ENCODE measurements at regions not wholly inside any gene's neighbourhood (a gene's known extent, or its start where the extent isn't known, plus 50 kb on each side); places are given as distances from the start of the nearest gene placed in this dataset.
A peak's percentile ranks its signal among the peaks of the same experiment; 100 is the strongest.

DNA sequence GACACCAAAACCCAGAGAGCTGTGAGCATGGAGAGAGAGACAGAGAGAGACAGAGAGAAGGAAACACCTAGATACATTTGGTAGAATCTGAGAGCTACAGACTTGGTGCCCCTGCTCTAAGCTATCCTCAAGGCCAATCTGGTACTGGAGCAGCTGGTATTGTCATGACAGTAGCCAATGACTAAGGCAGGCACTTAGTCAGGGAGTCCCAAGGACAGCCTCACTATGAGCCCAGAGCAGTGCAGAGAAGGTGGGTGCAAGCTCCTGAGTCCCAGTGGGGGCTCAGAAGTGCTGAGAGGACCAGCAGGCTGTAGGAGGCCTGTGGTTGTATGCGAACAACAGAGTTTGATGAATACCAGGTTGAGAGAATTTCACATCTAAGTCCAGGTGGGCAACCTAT is 300.4 kb upstream of the ZNF608 start:
- no peak for DNase-seq (ENCODE audit: low read depth in 1 of 2, low spot score in 2 of 2)
- Histone ChIP-seq H3K9me3 (replicated peaks) (no peaks in the 10 kb centered on the region), H3K4me3 (no peak overlapping the region), H3K36me3 (no peaks in the 10 kb centered on the region), H3K27ac (no peak overlapping the region), H3K4me1 (replicated peaks) (peaks cover 39% of the 10 kb centered on the region), H3K27me3 (replicated peaks) (no peaks in the 10 kb centered on the region)

- H3K4me1 ChIP-seq (replicated peaks): peaks cover 29% of the 10 kb centered on the region
- no peak overlapping the region for H3K4me3 ChIP-seq
- no peaks in the 10 kb centered on the region for H3K9me3 ChIP-seq (replicated peaks)
- no peak for DNase-seq (ENCODE audit: low read depth in 1 of 2, low spot score in 2 of 2)
- H3K36me3 ChIP-seq: no peaks in the 10 kb centered on the region
- no peak overlapping the region for H3K27ac ChIP-seq
- no peaks in the 10 kb centered on the region for H3K27me3 ChIP-seq (replicated peaks)
These were observed 301.4 kb upstream of the ZNF608 start for GRCh38 chr5:125047871-125048270.

DNA sequence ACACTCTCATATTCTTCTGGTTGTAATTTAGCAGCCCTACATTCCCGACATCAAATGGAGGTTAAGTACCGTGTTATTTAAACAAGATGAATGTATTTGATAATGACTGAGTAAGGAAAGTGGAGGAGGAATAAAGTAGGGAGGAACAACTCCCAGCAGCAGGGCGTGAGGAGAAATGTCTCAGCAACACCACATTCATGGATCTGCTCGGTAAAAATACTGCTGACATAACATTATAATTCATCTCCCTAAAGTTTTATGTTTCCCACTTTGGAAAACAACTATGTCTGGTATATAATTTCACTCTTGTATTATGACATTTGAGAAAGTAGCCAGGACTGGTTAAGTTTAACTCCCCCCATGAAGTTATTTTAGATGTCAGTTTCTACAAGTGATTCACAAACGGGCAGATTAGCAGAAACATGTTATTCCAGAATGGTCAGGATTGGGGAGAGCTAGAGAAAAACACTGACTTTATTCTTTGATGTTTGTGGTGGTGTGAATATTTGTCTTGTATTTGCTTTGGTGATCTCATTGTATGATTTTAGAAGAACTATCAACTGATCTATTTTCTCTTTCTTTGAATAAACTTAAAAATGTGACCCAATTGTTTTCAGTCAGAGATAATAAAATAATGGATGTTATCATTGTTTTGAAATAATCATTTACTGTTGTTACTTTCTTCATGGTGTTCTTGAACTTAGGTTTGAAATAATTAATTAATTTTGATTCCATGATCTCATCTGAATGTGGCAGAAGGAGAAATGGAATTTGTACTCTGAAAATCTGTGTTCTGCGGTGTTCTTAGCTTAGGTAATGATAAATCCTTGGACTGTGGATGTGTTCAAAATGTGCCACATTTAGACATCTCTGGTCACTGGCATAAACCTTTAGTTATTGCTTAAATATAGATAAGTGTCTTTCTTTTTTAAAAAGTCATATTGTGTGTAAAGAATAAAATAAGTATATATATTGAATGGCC is 303.6 kb upstream of the ZNF608 start:
- no peak overlapping the region for H3K27ac ChIP-seq
- no peaks in the 10 kb centered on the region for H3K36me3 ChIP-seq
- peaks cover 7% of the 10 kb centered on the region for H3K4me1 ChIP-seq (replicated peaks)
- no peak for DNase-seq (ENCODE audit: low read depth in 1 of 2, low spot score in 2 of 2)
- no peaks in the 10 kb centered on the region for H3K9me3 ChIP-seq (replicated peaks)
- no peak overlapping the region for H3K4me3 ChIP-seq
- no peaks in the 10 kb centered on the region for H3K27me3 ChIP-seq (replicated peaks)

- no peaks in the 10 kb centered on the region for H3K9me3 ChIP-seq (replicated peaks)
- no peaks in the 10 kb centered on the region; the same call in 1 of the 2 replicates for H3K4me1 ChIP-seq (replicated peaks)
- DNase-seq (ENCODE audit: low read depth in 1 of 2, low spot score in 2 of 2): no peak
- H3K4me3 ChIP-seq: no peak overlapping the region
- no peak overlapping the region for H3K27ac ChIP-seq
- H3K27me3 ChIP-seq (replicated peaks): no peaks in the 10 kb centered on the region
- H3K36me3 ChIP-seq: no peaks in the 10 kb centered on the region
These were observed 304.5 kb upstream of the ZNF608 start for GRCh38 chr5:125050926-125051325.

- DNase-seq (ENCODE audit: low read depth in 1 of 2, low spot score in 2 of 2): no peak
- no peaks in the 10 kb centered on the region; the same call in 1 of the 2 replicates for H3K4me1 ChIP-seq (replicated peaks)
- no peak overlapping the region for H3K27ac ChIP-seq
- H3K36me3 ChIP-seq: no peaks in the 10 kb centered on the region
- H3K9me3 ChIP-seq (replicated peaks): no peaks in the 10 kb centered on the region
- H3K27me3 ChIP-seq (replicated peaks): no peaks in the 10 kb centered on the region
- no peak overlapping the region for H3K4me3 ChIP-seq
These were observed 306.1 kb upstream of the ZNF608 start for GRCh38 chr5:125052584-125052983.

GRCh38 chr5:125053179-125053578 is 306.7 kb upstream of the ZNF608 start:
- Histone ChIP-seq H3K27ac (no peak overlapping the region), H3K4me3 (no peak overlapping the region), H3K36me3 (no peaks in the 10 kb centered on the region), H3K4me1 (replicated peaks) (peaks cover 1% of the 10 kb centered on the region), H3K9me3 (replicated peaks) (no peaks in the 10 kb centered on the region), H3K27me3 (replicated peaks) (no peaks in the 10 kb centered on the region)
- no peak for DNase-seq (ENCODE audit: low read depth in 1 of 2, low spot score in 2 of 2)

- H3K27ac ChIP-seq: no peak overlapping the region
- H3K9me3 ChIP-seq (replicated peaks): no peaks in the 10 kb centered on the region
- H3K36me3 ChIP-seq: no peaks in the 10 kb centered on the region
- H3K4me3 ChIP-seq: no peak overlapping the region
- no peaks in the 10 kb centered on the region for H3K27me3 ChIP-seq (replicated peaks)
- H3K4me1 ChIP-seq (replicated peaks): peaks cover 11% of the 10 kb centered on the region
- no peak for DNase-seq (ENCODE audit: low read depth in 1 of 2, low spot score in 2 of 2)
These were observed 307.7 kb upstream of the ZNF608 start for GRCh38 chr5:125054146-125054545.

GRCh38 chr5:125056671-125057485 is 310.4 kb upstream of the ZNF608 start:
- Histone ChIP-seq H3K36me3 (no peaks in the 10 kb centered on the region), H3K9me3 (replicated peaks) (no peaks in the 10 kb centered on the region), H3K27me3 (replicated peaks) (no peaks in the 10 kb centered on the region), H3K4me1 (replicated peaks) (peaks cover 21% of the 10 kb centered on the region), H3K4me3 (no peak overlapping the region), H3K27ac (no peak overlapping the region)
- DNase-seq (ENCODE audit: low read depth in 1 of 2, low spot score in 2 of 2): no peak

GRCh38 chr5:125057912-125058826 is 311.7 kb upstream of the ZNF608 start:
- no peaks in the 10 kb centered on the region for H3K36me3 ChIP-seq
- peaks cover 21% of the 10 kb centered on the region for H3K4me1 ChIP-seq (replicated peaks)
- H3K4me3 ChIP-seq: no peak overlapping the region
- H3K9me3 ChIP-seq (replicated peaks): no peaks in the 10 kb centered on the region
- H3K27ac ChIP-seq: no peak overlapping the region
- peak in 1 of 2 experiments; percentile 33 for DNase-seq (ENCODE audit: low read depth in 1 of 2, low spot score in 2 of 2)
- H3K27me3 ChIP-seq (replicated peaks): no peaks in the 10 kb centered on the region

- Histone ChIP-seq H3K4me3 (no peak overlapping the region), H3K27ac (peak overlapping the region; percentile 12), H3K4me1 (replicated peaks) (peaks cover 21% of the 10 kb centered on the region), H3K36me3 (no peaks in the 10 kb centered on the region), H3K27me3 (replicated peaks) (no peaks in the 10 kb centered on the region), H3K9me3 (replicated peaks) (no peaks in the 10 kb centered on the region)
- peak in 1 of 2 experiments; percentile 49 for DNase-seq (ENCODE audit: low read depth in 1 of 2, low spot score in 2 of 2)
These were observed 313.0 kb upstream of the ZNF608 start for GRCh38 chr5:125059255-125060002.

- H3K4me1 ChIP-seq (replicated peaks): peaks cover 21% of the 10 kb centered on the region
- H3K27me3 ChIP-seq (replicated peaks): no peaks in the 10 kb centered on the region
- H3K36me3 ChIP-seq: no peaks in the 10 kb centered on the region
- H3K9me3 ChIP-seq (replicated peaks): no peaks in the 10 kb centered on the region
- H3K4me3 ChIP-seq: no peak overlapping the region
- no peak overlapping the region for H3K27ac ChIP-seq
- no peak for DNase-seq (ENCODE audit: low read depth in 1 of 2, low spot score in 2 of 2)
These were observed 315.3 kb upstream of the ZNF608 start for GRCh38 chr5:125061726-125062125.

- Histone ChIP-seq H3K27me3 (replicated peaks) (no peaks in the 10 kb centered on the region), H3K36me3 (no peaks in the 10 kb centered on the region), H3K4me1 (replicated peaks) (peaks cover 3% of the 10 kb centered on the region), H3K27ac (no peak overlapping the region), H3K4me3 (no peak overlapping the region), H3K9me3 (replicated peaks) (no peaks in the 10 kb centered on the region)
- no peak for DNase-seq (ENCODE audit: low read depth in 1 of 2, low spot score in 2 of 2)
These were observed 318.4 kb upstream of the ZNF608 start for GRCh38 chr5:125064621-125065438.

Data from SJSA1 (cell line).